ENCODE measurements at regions not wholly inside any gene's neighbourhood (a gene's known extent, or its start where the extent isn't known, plus 50 kb on each side); places are given as distances from the start of the nearest gene placed in this dataset.
A peak's percentile ranks its signal among the peaks of the same experiment; 100 is the strongest.

GRCh38 chr1:87202451-87202850 lies 126.2 kb upstream of the LMO4 start:
- H3K9me3 Mint-ChIP-seq, result no peaks in the 10 kb centered on the region
- peak overlapping the region; percentile 71 for H3K27ac Mint-ChIP-seq
- no peak overlapping the region for H3K4me3 Mint-ChIP-seq
- no peak for DNase-seq
- peaks cover 36% of the 10 kb centered on the region for H3K4me1 Mint-ChIP-seq
- H3K27me3 Mint-ChIP-seq (ENCODE audit: low read depth, poor library complexity), result peaks cover 3% of the 10 kb centered on the region
- TF ChIP-seq, protein P1, sequence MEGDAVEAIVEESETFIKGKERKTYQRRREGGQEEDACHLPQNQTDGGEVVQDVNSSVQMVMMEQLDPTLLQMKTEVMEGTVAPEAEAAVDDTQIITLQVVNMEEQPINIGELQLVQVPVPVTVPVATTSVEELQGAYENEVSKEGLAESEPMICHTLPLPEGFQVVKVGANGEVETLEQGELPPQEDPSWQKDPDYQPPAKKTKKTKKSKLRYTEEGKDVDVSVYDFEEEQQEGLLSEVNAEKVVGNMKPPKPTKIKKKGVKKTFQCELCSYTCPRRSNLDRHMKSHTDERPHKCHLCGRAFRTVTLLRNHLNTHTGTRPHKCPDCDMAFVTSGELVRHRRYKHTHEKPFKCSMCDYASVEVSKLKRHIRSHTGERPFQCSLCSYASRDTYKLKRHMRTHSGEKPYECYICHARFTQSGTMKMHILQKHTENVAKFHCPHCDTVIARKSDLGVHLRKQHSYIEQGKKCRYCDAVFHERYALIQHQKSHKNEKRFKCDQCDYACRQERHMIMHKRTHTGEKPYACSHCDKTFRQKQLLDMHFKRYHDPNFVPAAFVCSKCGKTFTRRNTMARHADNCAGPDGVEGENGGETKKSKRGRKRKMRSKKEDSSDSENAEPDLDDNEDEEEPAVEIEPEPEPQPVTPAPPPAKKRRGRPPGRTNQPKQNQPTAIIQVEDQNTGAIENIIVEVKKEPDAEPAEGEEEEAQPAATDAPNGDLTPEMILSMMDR (IDR thresholded peaks at IDR 0.05), result no peak
- no peaks in the 10 kb centered on the region for H3K36me3 Mint-ChIP-seq (ENCODE audit: low read depth)

- H3K27ac Mint-ChIP-seq, result peak overlapping the region; percentile 71
- no peak for DNase-seq
- TF ChIP-seq, protein P1 (IDR thresholded peaks at IDR 0.05), result no peak
Observed at GRCh38 chr1:87202922-87203655, 125.6 kb upstream of the LMO4 start.

GRCh38 chr1:87203904-87204303 lies 124.8 kb upstream of the LMO4 start:
- no peak overlapping the region for H3K4me3 Mint-ChIP-seq
- H3K36me3 Mint-ChIP-seq (ENCODE audit: low read depth), result no peaks in the 10 kb centered on the region

More at GRCh38 chr1:87202922-87203655, 125.6 kb upstream of the LMO4 start:
- no peaks in the 10 kb centered on the region for H3K9me3 Mint-ChIP-seq
- peaks cover 36% of the 10 kb centered on the region for H3K4me1 Mint-ChIP-seq
- no peaks in the 10 kb centered on the region for H3K36me3 Mint-ChIP-seq (ENCODE audit: low read depth)
- peaks cover 4% of the 10 kb centered on the region for H3K27me3 Mint-ChIP-seq (ENCODE audit: low read depth, poor library complexity)
- no peak overlapping the region for H3K4me3 Mint-ChIP-seq

DNA sequence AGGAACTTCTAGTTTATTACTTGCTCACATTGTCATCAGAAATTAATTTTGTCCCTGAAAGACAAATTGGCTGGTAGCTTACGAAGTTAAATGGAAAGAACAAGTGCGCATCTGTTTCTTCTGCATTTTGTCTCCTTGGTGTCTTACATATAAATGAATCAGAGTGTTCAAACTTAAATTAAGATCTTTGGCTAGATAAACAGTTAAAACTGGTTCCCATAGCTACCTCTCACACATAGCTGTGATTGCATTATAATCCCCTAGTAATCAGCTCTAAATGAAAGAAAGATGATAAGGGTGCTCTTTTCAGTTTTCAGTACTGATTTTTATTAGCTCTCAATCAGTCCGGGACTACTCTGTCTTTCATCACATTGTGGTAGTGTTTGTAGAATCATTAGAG lies 124.2 kb upstream of the LMO4 start:
- TF ChIP-seq, protein P1 (IDR thresholded peaks at IDR 0.05), result no peak
- no peaks in the 10 kb centered on the region for H3K36me3 Mint-ChIP-seq (ENCODE audit: low read depth)
- no peak overlapping the region for H3K27ac Mint-ChIP-seq
- DNase-seq, result no peak
- H3K4me1 Mint-ChIP-seq, result peaks cover 36% of the 10 kb centered on the region
- H3K27me3 Mint-ChIP-seq (ENCODE audit: low read depth, poor library complexity), result peaks cover 5% of the 10 kb centered on the region
- no peaks in the 10 kb centered on the region for H3K9me3 Mint-ChIP-seq
- H3K4me3 Mint-ChIP-seq, result no peak overlapping the region

More at GRCh38 chr1:87203904-87204303, 124.8 kb upstream of the LMO4 start:
- no peak overlapping the region for H3K27ac Mint-ChIP-seq
- no peaks in the 10 kb centered on the region for H3K9me3 Mint-ChIP-seq
- peaks cover 5% of the 10 kb centered on the region for H3K27me3 Mint-ChIP-seq (ENCODE audit: low read depth, poor library complexity)
- H3K4me1 Mint-ChIP-seq, result peaks cover 36% of the 10 kb centered on the region
- no peak for DNase-seq
- TF ChIP-seq, protein P1 (IDR thresholded peaks at IDR 0.05), result no peak

DNA sequence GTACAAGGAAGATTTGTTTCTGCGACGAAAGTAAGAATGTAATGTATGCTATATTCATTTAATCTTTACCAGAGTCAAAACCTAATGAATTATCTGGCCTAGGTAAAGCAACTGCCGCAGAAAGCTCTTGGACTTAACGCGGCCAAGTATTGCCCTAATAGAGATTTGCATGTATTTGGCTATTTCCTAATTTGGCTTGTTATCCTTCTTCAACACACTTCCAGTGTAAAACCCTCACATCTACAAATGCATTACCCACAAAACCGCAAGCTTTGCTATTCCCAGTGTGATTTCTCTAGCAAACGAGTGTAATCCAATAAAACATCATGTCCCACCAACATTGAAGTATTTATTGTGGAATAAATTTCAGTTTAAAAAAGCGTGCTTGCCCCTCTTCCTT lies 123.8 kb upstream of the LMO4 start:
- Mint-ChIP-seq H3K9me3 (no peaks in the 10 kb centered on the region), H3K27me3 (ENCODE audit: low read depth, poor library complexity) (peaks cover 5% of the 10 kb centered on the region), H3K4me1 (peaks cover 36% of the 10 kb centered on the region), H3K36me3 (ENCODE audit: low read depth) (no peaks in the 10 kb centered on the region), H3K27ac (no peak overlapping the region), H3K4me3 (no peak overlapping the region)
- DNase-seq, result no peak
- TF ChIP-seq, protein P1 (IDR thresholded peaks at IDR 0.05), result no peak
